ENCODE measurements at regions not wholly inside any gene's neighbourhood (a gene's known extent, or its start where the extent isn't known, plus 50 kb on each side); places are given as distances from the start of the nearest gene placed in this dataset.
"Not testable (repeated sequence)": the region's sequence is repeated elsewhere in the genome, so short reads cannot be mapped to it uniquely, and the experiment has no call there.

DNA sequence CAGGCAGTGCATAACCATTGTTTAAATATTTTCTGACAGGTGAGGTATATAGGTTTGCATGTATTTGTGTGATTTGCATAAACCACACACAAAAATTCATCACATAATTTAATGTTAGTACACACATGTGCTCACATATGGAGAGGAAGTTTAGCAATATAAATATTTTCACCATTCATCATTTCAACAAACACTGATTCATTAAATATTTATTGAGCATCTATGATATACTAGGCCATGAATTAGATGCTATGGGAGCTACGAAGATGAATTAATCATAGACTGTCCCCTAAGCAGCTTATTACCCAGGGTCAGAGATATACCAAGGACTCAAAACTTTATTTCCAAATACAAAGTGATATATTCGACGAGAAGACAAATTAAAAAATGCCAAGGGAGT is 311.6 kb upstream of the PIK3C3 start:
- Histone ChIP-seq H3K27ac (ENCODE audit: low read length) (no peak overlapping the region), H3K27me3 (ENCODE audit: control insufficient read depth, insufficient read depth, low read length) (no peaks in the 10 kb centered on the region), H3K9me3 (ENCODE audit: control insufficient read depth, insufficient read depth, low read length) (no peaks in the 10 kb centered on the region), H3K36me3 (ENCODE audit: control insufficient read depth, insufficient read depth, low read length) (no peaks in the 10 kb centered on the region), H3K4me3 (ENCODE audit: low read length) (no peak overlapping the region), H3K4me1 (ENCODE audit: control insufficient read depth, insufficient read depth, low read length) (no peaks in the 10 kb centered on the region)
- intact Hi-C loops (cut with micrococcal nuclease), result no loop called here
- no peak overlapping the region for H3K4me3 Mint-ChIP-seq
- WGBS (ENCODE audit: insufficient coverage), result 85% methylated on average over 2 of the region's 3 CpGs
- no peak for ATAC-seq
- H3K9me3 Mint-ChIP-seq, result peaks cover 5 to 19% of the 10 kb centered on the region in 2 donors
- no peaks in the 10 kb centered on the region for H3K36me3 Mint-ChIP-seq
- no peaks in the 10 kb centered on the region for H3K4me1 Mint-ChIP-seq
- DNase-seq, result no peak
- H3K27ac Mint-ChIP-seq, result no peak overlapping the region
- H3K27me3 Mint-ChIP-seq (ENCODE audit: low read depth in 2 of 2), result no peaks in the 10 kb centered on the region
- TF ChIP-seq CTCF (IDR thresholded peaks at IDR 0.05), result no peak

- Mint-ChIP-seq H3K27ac (no peak overlapping the region), H3K4me3 (no peak overlapping the region), H3K36me3 (no peaks in the 10 kb centered on the region), H3K27me3 (ENCODE audit: low read depth in 2 of 2) (no peaks in the 10 kb centered on the region), H3K9me3 (peaks cover 5 to 19% of the 10 kb centered on the region in 2 donors), H3K4me1 (no peaks in the 10 kb centered on the region)
- Histone ChIP-seq H3K36me3 (ENCODE audit: control insufficient read depth, insufficient read depth, low read length) (no peaks in the 10 kb centered on the region), H3K9me3 (ENCODE audit: control insufficient read depth, insufficient read depth, low read length) (no peaks in the 10 kb centered on the region), H3K4me1 (ENCODE audit: control insufficient read depth, insufficient read depth, low read length) (no peaks in the 10 kb centered on the region), H3K4me3 (ENCODE audit: low read length) (no peak overlapping the region), H3K27ac (ENCODE audit: low read length) (no peak overlapping the region), H3K27me3 (ENCODE audit: control insufficient read depth, insufficient read depth, low read length) (no peaks in the 10 kb centered on the region)
- no peak for ATAC-seq
- no peak for TF ChIP-seq CTCF (IDR thresholded peaks at IDR 0.05)
- no peak for DNase-seq
- intact Hi-C loops (cut with micrococcal nuclease), result no loop called here
- WGBS (ENCODE audit: insufficient coverage), result 77% methylated on average over 2 of the region's 2 CpGs
Measured at GRCh38 chr18:41642756-41643155, 312.3 kb upstream of the PIK3C3 start.

DNA sequence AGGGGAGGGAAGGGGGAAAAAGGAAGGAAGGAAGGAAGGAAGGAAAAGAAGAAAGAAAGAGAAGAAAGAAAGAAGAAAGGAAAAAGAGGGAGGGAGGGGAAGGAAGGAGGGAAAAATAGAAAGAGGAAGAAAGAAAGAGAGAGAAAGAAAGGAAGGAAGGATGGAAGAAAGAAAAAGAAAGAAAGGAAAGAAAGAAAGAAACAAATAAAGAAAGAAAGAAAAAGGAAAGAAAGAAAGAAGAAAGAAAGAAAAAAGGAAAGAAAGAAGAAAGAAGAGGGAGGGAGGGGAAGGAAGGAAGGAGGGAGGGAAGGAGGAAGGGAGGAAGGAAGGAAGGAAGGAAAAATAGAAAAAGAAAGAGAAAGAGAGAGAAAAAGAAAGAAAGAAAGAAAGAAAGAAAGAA is 315.8 kb upstream of the PIK3C3 start:
- Histone ChIP-seq H3K9me3 (ENCODE audit: control insufficient read depth, insufficient read depth, low read length) (no peaks in the 10 kb centered on the region), H3K4me1 (ENCODE audit: control insufficient read depth, insufficient read depth, low read length) (no peaks in the 10 kb centered on the region), H3K27ac (ENCODE audit: low read length) (no peak overlapping the region), H3K27me3 (ENCODE audit: control insufficient read depth, insufficient read depth, low read length) (no peaks in the 10 kb centered on the region), H3K4me3 (ENCODE audit: low read length) (no peak overlapping the region), H3K36me3 (ENCODE audit: control insufficient read depth, insufficient read depth, low read length) (no peaks in the 10 kb centered on the region)
- Mint-ChIP-seq H3K27ac (no peak overlapping the region), H3K36me3 (no peaks in the 10 kb centered on the region), H3K9me3 (peaks cover 6 to 15% of the 10 kb centered on the region in 2 donors), H3K4me3 (no peak overlapping the region), H3K4me1 (no peaks in the 10 kb centered on the region), H3K27me3 (ENCODE audit: low read depth in 2 of 2) (no peaks in the 10 kb centered on the region)
- no peak for TF ChIP-seq CTCF (IDR thresholded peaks at IDR 0.05)
- intact Hi-C loops (cut with micrococcal nuclease), result no loop called here
- ATAC-seq (no peak), DNase-seq (no peak)

DNA sequence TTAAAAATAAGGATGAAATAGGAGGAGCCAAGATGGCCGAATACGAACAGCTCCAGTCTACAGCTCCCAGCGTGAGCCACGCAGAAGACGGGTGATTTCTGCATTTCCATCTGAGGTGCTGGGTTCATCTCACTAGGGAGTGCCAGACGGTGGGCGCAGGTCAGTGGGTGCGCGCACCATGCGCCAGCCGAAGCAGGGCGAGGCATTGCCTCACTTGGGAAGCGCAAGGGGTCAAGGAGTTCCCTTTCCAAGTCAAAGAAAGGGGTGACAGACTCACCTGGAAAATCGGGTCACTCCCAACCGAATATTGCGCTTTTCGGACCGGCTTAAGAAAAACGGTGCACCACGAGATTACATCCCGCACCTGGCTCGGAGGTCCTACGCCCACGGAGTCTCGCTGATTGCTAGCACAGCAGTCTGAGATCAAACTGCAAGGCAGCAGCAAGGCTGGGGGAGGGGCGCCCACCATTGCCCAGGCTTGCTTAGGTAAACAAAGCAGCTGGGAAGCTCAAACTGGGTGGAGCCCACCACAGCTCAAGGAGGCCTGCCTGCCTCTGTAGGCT is 323.2 kb upstream of the PIK3C3 start:
- H3K27ac ChIP-seq (ENCODE audit: low read length); H3K4me3 Mint-ChIP-seq; ATAC-seq; H3K4me1 Mint-ChIP-seq; H3K9me3 ChIP-seq (ENCODE audit: control insufficient read depth, insufficient read depth, low read length); H3K36me3 ChIP-seq (ENCODE audit: control insufficient read depth, insufficient read depth, low read length); H3K27me3 ChIP-seq (ENCODE audit: control insufficient read depth, insufficient read depth, low read length); H3K4me1 ChIP-seq (ENCODE audit: control insufficient read depth, insufficient read depth, low read length); H3K4me3 ChIP-seq (ENCODE audit: low read length); DNase-seq; H3K27me3 Mint-ChIP-seq (ENCODE audit: low read depth in 2 of 2); H3K27ac Mint-ChIP-seq; intact Hi-C loops (cut with micrococcal nuclease): not testable (repeated sequence)
- 95% methylated on average over 25 of the region's 26 CpGs for WGBS (ENCODE audit: insufficient coverage)
- Mint-ChIP-seq H3K9me3 (peaks cover 11 to 12% of the 10 kb centered on the region in 2 donors), H3K36me3 (peaks cover 13% of the 10 kb centered on the region)
